ENCODE measurements at regions not wholly inside any gene's neighbourhood (a gene's known extent, or its start where the extent isn't known, plus 50 kb on each side); places are given as distances from the start of the nearest gene placed in this dataset.

DNA sequence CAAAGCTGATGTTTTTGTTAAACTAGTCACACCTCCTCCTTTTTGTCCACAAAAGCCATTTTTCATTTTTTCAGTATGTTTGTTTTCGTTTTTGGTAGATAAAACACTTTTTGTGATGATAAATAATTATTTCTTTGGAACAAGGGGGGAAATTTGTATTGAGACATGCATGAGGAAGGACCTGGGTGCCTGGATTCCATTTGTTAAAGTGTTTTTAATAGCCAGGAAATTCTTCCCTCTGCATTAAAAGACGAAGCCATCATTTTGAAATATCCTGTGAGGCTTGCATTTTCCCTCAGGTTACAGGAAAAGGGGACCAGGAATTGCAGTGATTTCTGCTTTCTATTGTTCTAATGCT lies 52.1 kb upstream of the CTLA4 start:
- no peak for FAIRE-seq

DNA sequence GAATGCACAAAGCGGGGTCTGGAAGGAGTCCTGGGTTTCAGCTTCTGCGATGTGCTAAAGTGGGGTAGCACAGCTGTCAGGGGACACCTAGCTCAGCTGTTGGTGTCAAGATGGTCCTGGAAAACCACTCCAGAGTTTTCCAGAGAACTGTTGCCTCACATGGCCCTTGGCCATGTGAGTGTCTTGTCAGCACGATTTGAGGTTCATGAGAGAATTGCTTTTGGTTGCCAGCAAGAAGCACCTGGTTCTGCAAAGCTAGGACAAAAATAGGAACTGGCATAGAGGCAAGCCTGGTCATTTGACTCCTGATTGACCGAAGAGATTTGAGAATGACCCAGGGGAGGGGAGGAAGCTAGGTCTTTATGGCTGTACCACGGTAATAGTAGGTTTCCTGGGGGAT lies 50.4 kb upstream of the CTLA4 start:
- no peak for FAIRE-seq
- no peak for DNase-seq (ENCODE audit: insufficient read length)
- TF ChIP-seq TAF1 (IDR thresholded peaks at IDR 0.05; ENCODE audit: borderline replicate concordance, low read depth, low read length) (no peak), POLR2AphosphoS5 (IDR thresholded peaks at IDR 0.05; ENCODE audit: low read depth, low read length) (no peak), POLR2A (IDR thresholded peaks at IDR 0.05; ENCODE audit: low read depth, low read length) (no peak)

More for the DNA sequence above, 52.1 kb upstream of the CTLA4 start:
- TF ChIP-seq TAF1 (IDR thresholded peaks at IDR 0.05; ENCODE audit: borderline replicate concordance, low read depth, low read length) = no peak
- no peak for TF ChIP-seq POLR2AphosphoS5 (IDR thresholded peaks at IDR 0.05; ENCODE audit: low read depth, low read length)
- no peak for DNase-seq (ENCODE audit: insufficient read length)
